ENCODE measurements at regions not wholly inside any gene's neighbourhood (a gene's known extent, or its start where the extent isn't known, plus 50 kb on each side); places are given as distances from the start of the nearest gene placed in this dataset.

DNA sequence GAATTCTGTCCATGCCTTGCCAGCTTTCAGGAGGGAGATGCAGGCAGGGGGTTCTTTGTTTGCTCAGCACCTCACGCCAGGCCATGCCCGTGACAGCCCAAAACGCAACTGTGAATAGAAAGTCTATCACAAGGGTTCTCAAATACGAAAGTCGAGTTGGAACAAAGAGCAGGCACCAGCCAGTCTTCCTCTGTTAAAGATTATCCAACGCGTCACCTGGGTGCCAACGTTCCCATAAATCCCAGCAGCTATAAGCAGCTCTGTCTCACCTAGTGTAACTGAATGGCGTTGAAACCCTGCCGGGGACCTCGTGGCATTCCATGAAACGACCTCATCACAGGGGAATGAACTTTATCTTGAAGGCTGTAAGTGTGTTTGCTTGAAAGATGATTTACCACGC is 84.8 kb upstream of the GATA6 start:
- no peak overlapping the region for H3K27ac ChIP-seq
- no peaks in the 10 kb centered on the region for H3K27me3 ChIP-seq
- no peaks in the 10 kb centered on the region for H3K4me1 ChIP-seq
- H3K4me3 ChIP-seq, result no peak overlapping the region
- no peaks in the 10 kb centered on the region for H3K36me3 ChIP-seq (ENCODE audit: low read depth, missing control alignments)
- intact Hi-C loops (cut with DNase I; ENCODE audit: low total_unique reads), result no loop called here
- 73 to 78% methylated on average over 13 of the region's 13 CpGs for WGBS, 2 donors
- TF ChIP-seq, protein P1, sequence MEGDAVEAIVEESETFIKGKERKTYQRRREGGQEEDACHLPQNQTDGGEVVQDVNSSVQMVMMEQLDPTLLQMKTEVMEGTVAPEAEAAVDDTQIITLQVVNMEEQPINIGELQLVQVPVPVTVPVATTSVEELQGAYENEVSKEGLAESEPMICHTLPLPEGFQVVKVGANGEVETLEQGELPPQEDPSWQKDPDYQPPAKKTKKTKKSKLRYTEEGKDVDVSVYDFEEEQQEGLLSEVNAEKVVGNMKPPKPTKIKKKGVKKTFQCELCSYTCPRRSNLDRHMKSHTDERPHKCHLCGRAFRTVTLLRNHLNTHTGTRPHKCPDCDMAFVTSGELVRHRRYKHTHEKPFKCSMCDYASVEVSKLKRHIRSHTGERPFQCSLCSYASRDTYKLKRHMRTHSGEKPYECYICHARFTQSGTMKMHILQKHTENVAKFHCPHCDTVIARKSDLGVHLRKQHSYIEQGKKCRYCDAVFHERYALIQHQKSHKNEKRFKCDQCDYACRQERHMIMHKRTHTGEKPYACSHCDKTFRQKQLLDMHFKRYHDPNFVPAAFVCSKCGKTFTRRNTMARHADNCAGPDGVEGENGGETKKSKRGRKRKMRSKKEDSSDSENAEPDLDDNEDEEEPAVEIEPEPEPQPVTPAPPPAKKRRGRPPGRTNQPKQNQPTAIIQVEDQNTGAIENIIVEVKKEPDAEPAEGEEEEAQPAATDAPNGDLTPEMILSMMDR (IDR thresholded peaks at IDR 0.05), result no peak
- no peak for TF ChIP-seq POLR2A (IDR thresholded peaks at IDR 0.05)
- no peaks in the 10 kb centered on the region for H3K9me3 ChIP-seq
- DNase-seq, result no peak

DNA sequence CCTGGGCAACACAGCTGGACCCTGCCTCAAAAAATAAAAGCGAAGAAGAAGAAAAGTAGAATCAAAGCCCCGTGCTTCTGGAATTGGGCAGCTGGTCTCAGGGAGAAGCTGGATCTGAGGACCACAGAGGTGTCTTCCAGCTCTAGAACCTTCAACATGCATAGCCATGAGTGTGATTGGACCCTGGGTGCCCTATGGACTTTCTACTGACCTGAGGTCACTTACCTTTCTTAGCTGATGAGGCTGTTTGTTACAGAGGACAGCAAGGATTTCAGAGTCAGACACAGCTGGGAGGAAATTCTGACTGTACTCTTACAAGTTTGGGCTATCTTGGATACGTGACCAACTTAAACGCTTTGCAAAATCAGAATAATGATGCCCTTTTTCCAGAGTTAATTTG is 82.4 kb upstream of the GATA6 start:
- intact Hi-C loops (cut with DNase I; ENCODE audit: low total_unique reads), result no loop called here
- Histone ChIP-seq H3K4me3 (no peak overlapping the region), H3K36me3 (ENCODE audit: low read depth, missing control alignments) (no peaks in the 10 kb centered on the region), H3K27me3 (no peaks in the 10 kb centered on the region), H3K27ac (no peak overlapping the region), H3K9me3 (no peaks in the 10 kb centered on the region), H3K4me1 (no peaks in the 10 kb centered on the region)
- TF ChIP-seq, protein P1 (IDR thresholded peaks at IDR 0.05), result no peak
- no peak for TF ChIP-seq POLR2A (IDR thresholded peaks at IDR 0.05)
- DNase-seq, result no peak
- 88 to 93% methylated on average over 4 of the region's 4 CpGs for WGBS, 2 donors

- Histone ChIP-seq H3K27ac (no peak overlapping the region), H3K9me3 (no peaks in the 10 kb centered on the region), H3K27me3 (no peaks in the 10 kb centered on the region), H3K4me1 (no peaks in the 10 kb centered on the region), H3K4me3 (no peak overlapping the region), H3K36me3 (ENCODE audit: low read depth, missing control alignments) (no peaks in the 10 kb centered on the region)
- 81 to 90% methylated on average over 5 to 7 of the region's 7 CpGs for WGBS, 2 donors
- DNase-seq, result no peak
- intact Hi-C loops (cut with DNase I; ENCODE audit: low total_unique reads), result no loop called here
- TF ChIP-seq POLR2A (IDR thresholded peaks at IDR 0.05), result no peak
- TF ChIP-seq, protein P1 (IDR thresholded peaks at IDR 0.05), result no peak
Measured at GRCh38 chr18:22088029-22088428, 81.4 kb upstream of the GATA6 start.

DNA sequence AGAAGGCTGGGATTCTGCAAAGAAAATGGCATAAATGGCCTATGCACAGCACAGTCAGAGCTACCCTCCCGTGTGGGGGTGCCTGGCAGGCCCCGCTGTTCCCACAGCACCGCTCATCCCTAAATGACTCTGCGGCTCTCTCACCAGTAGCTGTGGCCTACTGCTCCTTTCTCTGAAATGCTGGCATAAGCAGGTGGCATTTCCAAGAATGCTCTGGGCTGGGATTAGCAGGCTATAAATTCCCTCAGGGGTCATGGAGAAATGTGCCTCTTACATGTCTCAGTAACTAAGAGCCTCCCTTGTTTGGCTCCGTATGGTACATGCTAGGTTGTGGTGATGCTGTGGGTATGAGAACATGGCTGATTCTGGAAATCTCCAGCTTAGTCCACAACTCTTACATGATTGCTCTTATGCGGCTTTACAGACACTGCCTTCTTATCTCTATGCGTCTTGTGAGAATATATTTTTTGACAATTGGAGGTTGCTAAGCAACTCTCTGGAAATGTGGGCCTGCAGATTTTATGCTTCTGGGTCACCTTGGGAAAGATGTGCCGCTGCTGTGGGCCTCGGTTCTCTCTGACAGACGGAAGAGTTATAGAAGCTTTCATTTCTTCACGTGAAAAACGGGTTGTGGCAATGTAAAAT is 80.3 kb upstream of the GATA6 start:
- H3K27ac ChIP-seq, result no peak overlapping the region
- no peak for DNase-seq
- WGBS, 2 donors, result 85 to 89% methylated on average over 12 of the region's 12 CpGs
- TF ChIP-seq, protein P1 (IDR thresholded peaks at IDR 0.05), result no peak
- TF ChIP-seq POLR2A (IDR thresholded peaks at IDR 0.05), result no peak
- no peaks in the 10 kb centered on the region for H3K4me1 ChIP-seq
- H3K4me3 ChIP-seq, result no peak overlapping the region
- H3K36me3 ChIP-seq (ENCODE audit: low read depth, missing control alignments), result no peaks in the 10 kb centered on the region
- no peaks in the 10 kb centered on the region for H3K27me3 ChIP-seq
- no peaks in the 10 kb centered on the region for H3K9me3 ChIP-seq
- intact Hi-C loops (cut with DNase I; ENCODE audit: low total_unique reads), result no loop called here

- DNase-seq, result no peak
- intact Hi-C loops (cut with DNase I; ENCODE audit: low total_unique reads), result no loop called here
- H3K9me3 ChIP-seq, result no peaks in the 10 kb centered on the region
- H3K4me1 ChIP-seq, result no peaks in the 10 kb centered on the region
- no peak for TF ChIP-seq POLR2A (IDR thresholded peaks at IDR 0.05)
- TF ChIP-seq, protein P1 (IDR thresholded peaks at IDR 0.05), result no peak
- no peak overlapping the region for H3K4me3 ChIP-seq
- H3K36me3 ChIP-seq (ENCODE audit: low read depth, missing control alignments), result no peaks in the 10 kb centered on the region
- no peak overlapping the region for H3K27ac ChIP-seq
- WGBS, 2 donors, result 94% methylated on average over 2 of the region's 2 CpGs
- no peaks in the 10 kb centered on the region for H3K27me3 ChIP-seq
Measured at GRCh38 chr18:22091341-22091740, 78.0 kb upstream of the GATA6 start.
